ENCODE measurements at regions not wholly inside any gene's neighbourhood (a gene's known extent, or its start where the extent isn't known, plus 50 kb on each side); places are given as distances from the start of the nearest gene placed in this dataset.

DNA sequence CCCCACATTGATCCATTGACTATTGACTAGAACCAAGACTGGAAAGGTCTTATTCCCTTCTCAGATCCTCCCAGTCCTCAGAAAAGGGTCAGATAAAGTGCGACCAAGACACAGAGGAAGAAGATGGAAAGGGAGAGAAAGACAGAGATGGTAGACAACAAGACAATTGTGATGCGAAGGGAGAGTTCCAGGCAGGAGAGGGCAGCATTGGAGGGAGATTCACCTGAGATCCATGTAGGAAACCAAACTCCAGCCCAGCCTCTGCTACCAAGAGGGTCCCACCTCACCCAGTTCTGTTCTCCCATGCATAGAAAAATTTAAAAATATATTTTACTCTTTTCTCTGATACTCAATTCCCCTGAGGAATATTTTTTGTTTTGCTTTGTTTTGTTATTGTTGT, 67.3 kb upstream of the TSHZ3 start:
- TF ChIP-seq, protein P1, sequence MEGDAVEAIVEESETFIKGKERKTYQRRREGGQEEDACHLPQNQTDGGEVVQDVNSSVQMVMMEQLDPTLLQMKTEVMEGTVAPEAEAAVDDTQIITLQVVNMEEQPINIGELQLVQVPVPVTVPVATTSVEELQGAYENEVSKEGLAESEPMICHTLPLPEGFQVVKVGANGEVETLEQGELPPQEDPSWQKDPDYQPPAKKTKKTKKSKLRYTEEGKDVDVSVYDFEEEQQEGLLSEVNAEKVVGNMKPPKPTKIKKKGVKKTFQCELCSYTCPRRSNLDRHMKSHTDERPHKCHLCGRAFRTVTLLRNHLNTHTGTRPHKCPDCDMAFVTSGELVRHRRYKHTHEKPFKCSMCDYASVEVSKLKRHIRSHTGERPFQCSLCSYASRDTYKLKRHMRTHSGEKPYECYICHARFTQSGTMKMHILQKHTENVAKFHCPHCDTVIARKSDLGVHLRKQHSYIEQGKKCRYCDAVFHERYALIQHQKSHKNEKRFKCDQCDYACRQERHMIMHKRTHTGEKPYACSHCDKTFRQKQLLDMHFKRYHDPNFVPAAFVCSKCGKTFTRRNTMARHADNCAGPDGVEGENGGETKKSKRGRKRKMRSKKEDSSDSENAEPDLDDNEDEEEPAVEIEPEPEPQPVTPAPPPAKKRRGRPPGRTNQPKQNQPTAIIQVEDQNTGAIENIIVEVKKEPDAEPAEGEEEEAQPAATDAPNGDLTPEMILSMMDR (IDR thresholded peaks at IDR 0.05): no peak
- TF ChIP-seq POLR2A (IDR thresholded peaks at IDR 0.05) (no peak), EP300 (IDR thresholded peaks at IDR 0.05; ENCODE audit: low read depth) (no peak)

Data from transverse colon (tissue), 3 donors.